C4-2B (cell line): ENCODE measurements at regions not wholly inside any gene's neighbourhood (a gene's known extent, or its start where the extent isn't known, plus 50 kb on each side); places are given as distances from the start of the nearest gene placed in this dataset.

ENCODE experiments used
- H3K27ac ChIP-seq: fragments of 450-650 bp; 2 replicates; pipeline ENCODE4 v1.5.1; 2017
- CTCF ChIP-seq: fragments of 450-650 bp; conservative IDR thresholded peaks from 2 replicates; pipeline ENCODE4 v1.5.1; 2017; ENCODE audit warnings: mild to moderate bottlenecking
- ZFX ChIP-seq: fragments of 450-650 bp; IDR thresholded peaks from 2 replicates; pipeline ENCODE4 v1.6.1; 2017

GRCh38 chr9:89706086-89706485, 101.3 kb downstream of the GADD45G start:
- TF ChIP-seq ZFX (no peak), CTCF (no peak)
- no peak overlapping the region for H3K27ac ChIP-seq

GRCh38 chr9:89706731-89707191, 101.9 kb downstream of the GADD45G start:
- TF ChIP-seq CTCF (no peak), ZFX (no peak)
- no peak overlapping the region for H3K27ac ChIP-seq

GRCh38 chr9:89710697-89711096, 105.9 kb downstream of the GADD45G start:
- H3K27ac ChIP-seq, result no peak overlapping the region

GRCh38 chr9:89711866-89712265, 107.1 kb downstream of the GADD45G start:
- no peak overlapping the region for H3K27ac ChIP-seq
- TF ChIP-seq CTCF (no peak), ZFX (no peak)

More at GRCh38 chr9:89710697-89711096, 105.9 kb downstream of the GADD45G start:
- TF ChIP-seq CTCF (no peak), ZFX (no peak)

- TF ChIP-seq ZFX, result no peak
- no peak for TF ChIP-seq CTCF
- no peak overlapping the region for H3K27ac ChIP-seq
These were observed 107.5 kb downstream of the GADD45G start for GRCh38 chr9:89712283-89712682.

- TF ChIP-seq CTCF (no peak), ZFX (no peak)
- H3K27ac ChIP-seq, result no peak overlapping the region
These were observed 109.5 kb downstream of the GADD45G start for GRCh38 chr9:89714321-89714720.

GRCh38 chr9:89715318-89715858, 110.6 kb downstream of the GADD45G start:
- H3K27ac ChIP-seq, result no peak overlapping the region
- TF ChIP-seq ZFX (no peak), CTCF (no peak)
